ENCODE measurements at regions not wholly inside any gene's neighbourhood (a gene's known extent, or its start where the extent isn't known, plus 50 kb on each side); places are given as distances from the start of the nearest gene placed in this dataset.

DNA sequence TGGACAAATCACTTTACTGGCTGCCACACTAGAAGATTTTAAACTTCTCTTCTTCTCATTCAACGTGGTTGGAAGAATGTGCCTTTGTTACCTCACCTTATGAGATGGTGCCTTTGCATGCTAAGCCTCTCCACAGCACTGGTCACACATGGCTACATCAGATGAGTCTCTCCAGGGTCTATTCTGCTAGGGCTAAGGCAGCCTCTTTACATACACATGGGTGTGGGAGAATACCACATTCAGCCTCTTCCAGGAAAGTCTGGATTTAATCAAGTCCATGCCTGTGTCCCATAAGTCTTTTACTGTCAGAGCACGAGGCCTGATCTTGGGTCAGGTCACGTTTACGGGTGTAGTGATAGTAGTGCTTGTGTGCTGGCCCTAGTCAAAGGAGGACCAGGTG is 701.5 kb downstream of the SORCS3 start:
- TF ChIP-seq CTCF (conservative IDR thresholded peaks at IDR 0.05; ENCODE audit: low read length) (no peak), EZH2phosphoT487 (IDR thresholded peaks at IDR 0.05; ENCODE audit: borderline replicate concordance, low read depth, low read length) (no peak)
